GM12878 (cell line): ENCODE measurements at regions not wholly inside any gene's neighbourhood (a gene's known extent, or its start where the extent isn't known, plus 50 kb on each side); places are given as distances from the start of the nearest gene placed in this dataset.

Source experiments
- ATAC-seq: fragments of 200-7000 bp; cut with Tn5 transposase; 3 replicates; pipeline ENCODE4 v1.9.1; 2020; ENCODE audit warnings: mild to moderate bottlenecking, moderate library complexity
- BruUV-seq: library from RNA; stranded (reverse); fragments of 400-500 nt; replicated peaks from 2 replicates; lab custom pipeline; 2021; lab: Mats Ljungman, UMichigan
- CTCF ChIA-PET: fragments of 300-600 bp; sonication (Branson Sonifier 250); formaldehyde crosslinking; extraction: SDS; loops from one replicate; lab custom pipeline; 2021; ENCODE audit warnings: inconsistent platforms; lab: Yijun Ruan, JAX
- POLR2A ChIA-PET: fragments of 350-600 bp; formaldehyde crosslinking; extraction: SDS; loops from one replicate; lab custom pipeline; 2021; ENCODE audit warnings: inconsistent platforms; lab: Charles Lee
- RAD21 ChIA-PET: fragments of 300-600 bp; sonication (Branson Sonifier 250); formaldehyde crosslinking; loops from one replicate; lab custom pipeline; 2023; ENCODE audit warnings: antibody characterized with exemption; ENCODE audit not compliant: unreplicated experiment; lab: Charles Lee
- SMC1A ChIA-PET: fragments of 300-600 bp; sonication (Branson Sonifier 250); formaldehyde crosslinking; loops from one replicate; lab custom pipeline; 2023; ENCODE audit not compliant: unreplicated experiment, uncharacterized antibody; lab: Charles Lee
- DNase-seq: peaks from one replicate; pipeline ENCODE4 v3.0.0-alpha.2; 2011; ENCODE audit warnings: low read depth, low spot score
- FAIRE-seq: peaks from 3 replicates; lab custom pipeline; 2011; peaks lifted over from hg19 to GRCh38; lab: Jason Lieb, UNC
- H2AFZ ChIP-seq: 2 replicates; pipeline ENCODE4 v1.6.0; 2011; ENCODE audit warnings: low read depth, low read length, control low read depth; ENCODE audit not compliant: control insufficient read depth
- H3K27ac ChIP-seq: 2 replicates; pipeline ENCODE4 v1.5.1; 2011; ENCODE audit warnings: control low read depth; ENCODE audit not compliant: control insufficient read depth, insufficient read depth
- H3K27me3 ChIP-seq, 2 experiments: replicated peaks in 1 of 2; 2 replicates each; pipeline versions ENCODE4 v1.6.0 to v1.6.1; 2011; ENCODE audit warnings: low read length in 1 of 2; ENCODE audit not compliant: control insufficient read depth in 2 of 2, insufficient read depth in 2 of 2
- H3K36me3 ChIP-seq, 2 experiments: 2 replicates each; pipeline ENCODE4 v1.5.1; 2011; ENCODE audit warnings: low read length in 1 of 2; ENCODE audit not compliant: control insufficient read depth in 2 of 2, insufficient read depth in 2 of 2
- H3K4me1 ChIP-seq: 2 replicates; pipeline ENCODE4 v1.6.1; 2011; ENCODE audit warnings: mild to moderate bottlenecking, low read length, moderate library complexity, mixed read lengths; ENCODE audit not compliant: control insufficient read depth, insufficient read depth
- H3K4me2 ChIP-seq: 2 replicates; pipeline ENCODE4 v1.6.0; 2011; ENCODE audit warnings: control low read depth; ENCODE audit not compliant: control insufficient read depth, insufficient read depth
- H3K4me3 ChIP-seq: fragments of 200-600 bp; sonication (generic); 2 replicates; pipeline ENCODE4 v1.5.1; 2016
- H3K79me2 ChIP-seq: 2 replicates; pipeline ENCODE4 v1.6.0; 2011; ENCODE audit warnings: low read length; ENCODE audit not compliant: control insufficient read depth, insufficient read depth
- H3K9ac ChIP-seq: 2 replicates; pipeline ENCODE4 v1.8.0; 2011; ENCODE audit warnings: low read length, control low read depth, mixed read lengths; ENCODE audit not compliant: control insufficient read depth, insufficient read depth
- H3K9me3 ChIP-seq: replicated peaks from 3 replicates; pipeline ENCODE4 v1.5.1; 2011; ENCODE audit warnings: mild to moderate bottlenecking, low read length; ENCODE audit not compliant: control insufficient read depth, insufficient read depth
- H4K20me1 ChIP-seq: 2 replicates; pipeline ENCODE4 v1.6.0; 2011; ENCODE audit not compliant: control insufficient read depth, insufficient read depth
- ASH2L ChIP-seq: fragments of 300-600, 200-600 bp; sonication (generic); IDR thresholded peaks from 2 replicates; pipeline ENCODE4 v1.6.1; 2017; ENCODE audit warnings: low read depth, mild to moderate bottlenecking, borderline replicate concordance
- DPF2 ChIP-seq: fragments of 450-650 bp; IDR thresholded peaks from 2 replicates; pipeline ENCODE4 v1.6.1; 2017; ENCODE audit warnings: mild to moderate bottlenecking
- IKZF2 ChIP-seq, 2 experiments: fragments of 450-650 bp; IDR thresholded peaks; 2 replicates each; pipeline ENCODE4 v1.6.1; 2017; ENCODE audit warnings: mild to moderate bottlenecking in 2 of 2, moderate library complexity in 2 of 2
- KDM1A ChIP-seq: fragments of 200-600 bp; sonication (generic); IDR thresholded peaks from 2 replicates; pipeline ENCODE4 v1.6.1; 2016; ENCODE audit warnings: borderline replicate concordance
- MLLT1 ChIP-seq: fragments of 450-650 bp; IDR thresholded peaks from 2 replicates; pipeline ENCODE4 v1.6.1; 2016; ENCODE audit warnings: mild to moderate bottlenecking
- MTA3 ChIP-seq: IDR thresholded peaks from 2 replicates; pipeline ENCODE4 v1.6.1; 2012; ENCODE audit warnings: low read length, inconsistent platforms, borderline replicate concordance
- MXI1 ChIP-seq: fragments of 150-350 bp; IDR thresholded peaks from 2 replicates; pipeline ENCODE4 v1.6.1; 2011; ENCODE audit warnings: low read depth, mild to moderate bottlenecking, inconsistent platforms, low read length, improper control_type of control experiment
- MYB ChIP-seq: fragments of 150-350 bp; IDR thresholded peaks from 2 replicates; pipeline ENCODE4 v1.6.1; 2014; ENCODE audit warnings: mild to moderate bottlenecking, low read depth, low read length, borderline replicate concordance
- NBN ChIP-seq: fragments of 450-650 bp; IDR thresholded peaks from 2 replicates; pipeline ENCODE4 v1.6.1; 2016
- PAX8 ChIP-seq: fragments of 450-650 bp; IDR thresholded peaks from 2 replicates; pipeline ENCODE4 v1.6.1; 2017; ENCODE audit warnings: mild to moderate bottlenecking, moderate library complexity
- POLR2AphosphoS2 ChIP-seq: IDR thresholded peaks from 2 replicates; pipeline ENCODE4 v1.6.1; 2011; ENCODE audit warnings: low read depth, mild to moderate bottlenecking, low read length, improper control_type of control experiment, moderate library complexity
- RELB ChIP-seq: fragments of 450-650 bp; IDR thresholded peaks from 2 replicates; pipeline ENCODE4 v1.6.1; 2017; ENCODE audit warnings: low read depth, mild to moderate bottlenecking, moderate library complexity
- TBL1XR1 ChIP-seq: IDR thresholded peaks from 2 replicates; pipeline ENCODE4 v1.6.1; 2012; ENCODE audit warnings: low read depth, low read length, improper control_type of control experiment
- TCF12 ChIP-seq: IDR thresholded peaks from 2 replicates; pipeline ENCODE4 v1.6.1; 2011; ENCODE audit warnings: low read depth, mild to moderate bottlenecking, low read length
- YY1 ChIP-seq: IDR thresholded peaks from 2 replicates; pipeline ENCODE4 v1.6.1; 2011; ENCODE audit warnings: low read depth, mild to moderate bottlenecking, low read length
- ZBTB11 ChIP-seq: fragments of 450-650 bp; formaldehyde crosslinking; IDR thresholded peaks from 2 replicates; pipeline ENCODE4 v1.5.0; 2022; ENCODE audit warnings: mild to moderate bottlenecking, missing genetic modification characterization
- ZNF24 ChIP-seq: fragments of 450-650 bp; IDR thresholded peaks from 2 replicates; pipeline ENCODE4 v1.6.1; 2017; ENCODE audit warnings: antibody characterized with exemption, mild to moderate bottlenecking
- ZNF274 ChIP-seq: IDR thresholded peaks from one replicate; pipeline ENCODE4 v1.8.0; 2011; ENCODE audit not compliant: insufficient read length, insufficient read depth
- WGBS: methylation state at CpG from one replicate; pipeline ENCODE4 v1.1.6; 2016; ENCODE audit warnings: low lambda C conversion rate; ENCODE audit not compliant: insufficient replicate concordance, insufficient coverage; ENCODE audit errors: missing lambda C conversion rate; 5-methylcytosine and 5-hydroxymethylcytosine counted together
- in situ Hi-C: fragments of 300-500 bp; cut with MboI; formaldehyde crosslinking; loops from 9 replicates; pipeline ENCODE4 v1.14.3; 2018; ENCODE audit warnings: mixed read lengths
- intact Hi-C: fragments of 100-400 bp; cut with micrococcal nuclease; formaldehyde crosslinking; loops from one replicate; pipeline ENCODE4 v1.14.2; 2022; ENCODE audit not compliant: unreplicated experiment

GRCh38 chr4:4919927-4920326 is 60.5 kb downstream of the MSX1 start:
- Histone ChIP-seq H3K27ac (no peak overlapping the region), H3K79me2 (no peaks in the 10 kb centered on the region), H3K9ac (no peak overlapping the region), H2AFZ (no peak overlapping the region), H3K4me2 (no peak overlapping the region), H3K9me3 (no peaks in the 10 kb centered on the region; the same call in 2 of the 3 replicates), H3K36me3 (no peaks in the 10 kb centered on the region), H3K4me3 (no peak overlapping the region), H4K20me1 (no peaks in the 10 kb centered on the region), H3K4me1 (no peaks in the 10 kb centered on the region), H3K27me3 (no peaks in the 10 kb centered on the region)
- in situ Hi-C loops (no loop called here), intact Hi-C loops (no loop called here)
- no peak for DNase-seq
- POLR2A ChIA-PET = no interaction called here
- FAIRE-seq = no peak
- RAD21 ChIA-PET = no interaction called here
- ATAC-seq = no peak
- 52% methylated on average over 11 of the region's 11 CpGs for WGBS
- SMC1A ChIA-PET = no interaction called here
- CTCF ChIA-PET = no interaction called here
- TF ChIP-seq MXI1 = no peak
- no peak for TF ChIP-seq ZNF274
- TF ChIP-seq YY1 = no peak
- no peak for TF ChIP-seq ZBTB11 (CRISPR knock-in tag)
- no peak for TF ChIP-seq TBL1XR1
- TF ChIP-seq ASH2L = no peak
- no peak for TF ChIP-seq POLR2AphosphoS2
- TF ChIP-seq MYB = no peak
- no peak for TF ChIP-seq MLLT1
- no peak for TF ChIP-seq IKZF2 (IDR thresholded peaks at IDR 0.05)
- no peak for TF ChIP-seq ZNF24
- TF ChIP-seq RELB = no peak
- no peak for TF ChIP-seq MTA3
- no peak for TF ChIP-seq NBN
- no peak for TF ChIP-seq DPF2
- no peak for TF ChIP-seq PAX8
- TF ChIP-seq TCF12 = no peak
- TF ChIP-seq KDM1A = no peak
- no TSS peak for BruUV-seq
